Heart right ventricle (tissue), 16 donors: ENCODE measurements at regions not wholly inside any gene's neighbourhood (a gene's known extent, or its start where the extent isn't known, plus 50 kb on each side); places are given as distances from the start of the nearest gene placed in this dataset.

Experiments used
- ATAC-seq, 8 donors: fragments of 200-7000 bp; cut with Tn5 transposase; one replicate each; pipeline ENCODE4 v1.9.1; 2020; ENCODE audit warnings: mild to moderate bottlenecking in 8 of 8, moderate library complexity in 8 of 8, moderate number of reproducible peaks in 1 of 8
- DNase-seq, 2 donors: peaks; one replicate each; pipeline ENCODE4 v3.0.0-alpha.2; 2020
- H3K27ac ChIP-seq, 10 donors: fragments of 200-600 bp; sonication (generic) in 2 of 10; one replicate each; pipeline versions ENCODE4 v1.5.0 to v1.8.0; 2020 to 2022; ENCODE audit warnings: mild to moderate bottlenecking in 3 of 10
- H3K27me3 ChIP-seq, 7 donors: fragments of 200-600 bp; one replicate each; pipeline ENCODE4 v1.8.0; 2021 to 2022; ENCODE audit warnings: mild to moderate bottlenecking in 2 of 7
- H3K36me3 ChIP-seq, 9 donors: fragments of 200-600 bp; sonication (generic) in 1 of 9; one replicate each; pipeline versions ENCODE4 v1.5.0 to v1.8.0; 2020 to 2022; ENCODE audit warnings: mild to moderate bottlenecking in 2 of 9
- H3K4me1 ChIP-seq, 9 donors: fragments of 200-600 bp; sonication (generic) in 1 of 9; one replicate each; pipeline versions ENCODE4 v1.5.0 to v1.8.0; 2020 to 2022; ENCODE audit warnings: mild to moderate bottlenecking in 4 of 9
- H3K4me3 ChIP-seq, 10 donors: fragments of 200-600 bp; sonication (generic) in 2 of 10; one replicate each; pipeline versions ENCODE4 v1.5.0 to v1.8.0; 2020 to 2022; ENCODE audit warnings: mild to moderate bottlenecking in 7 of 10, moderate library complexity in 2 of 10
- H3K9me3 ChIP-seq, 11 donors: fragments of 200-600 bp in 10 of 11; sonication (generic) in 2 of 11; one replicate each; pipeline versions ENCODE4 v1.5.0 to v1.8.0; 2013 to 2022; ENCODE audit warnings: mild to moderate bottlenecking in 2 of 11, control low read depth in 1 of 11, moderate library complexity in 1 of 11
- CTCF ChIP-seq, 9 donors: fragments of 200-600 bp; sonication (generic) in 2 of 9; IDR thresholded peaks; one replicate each; pipeline versions ENCODE4 v1.5.0 to v1.8.0; 2021 to 2022; ENCODE audit warnings: antibody characterized with exemption in 9 of 9, mild to moderate bottlenecking in 5 of 9, moderate library complexity in 1 of 9
- WGBS, 2 donors: extraction: QIAGEN DNeasy Blood & Tissue Kit; methylation state at CpG; one replicate each; pipeline ENCODE4 v1.1.7; 2013; ENCODE audit warnings: inconsistent platforms in 1 of 2; 5-methylcytosine and 5-hydroxymethylcytosine counted together
- intact Hi-C, 10 donors: fragments of 100-400 bp; cut with DNase I; formaldehyde crosslinking; loops; one replicate each; pipeline versions ENCODE4 v1.11.1 to v1.14.2; 2022
- donor health status: Arrhythmogenic right ventricular cardiomyopathy.
- donor health status: ischemic (EF 13 %, LVEDD 7.1; RV severe dilation, severe dysfunction).
- donor health status: healthy with polysubstance abuse.
- donor health status: DM: no; HTN: yes; CAD: no.
- donor health status: DM: no; HTN: no; CAD: no.
- donor health status: ischemic (EF 25% LVEDD 6.9; RV normal size, moderate dysfunction).
- donor health status: ischemic (EF 25% LVEDD 5.7; RV mildly dilated, moderate dysfunction).
- donor health status: healthy.
- donor health status: DM: yes; HTN: yes; CAD: no.
- donor health status: Ischemic cardiomyopathy.
- donor health status: ischemic (EF 35%, LVEDD 5.7; RV mildly dilated, moderate dysfunction).
- donor health status: nonischemic (EF 11% LVEDD 7.7; RV severe dilation, severe dysfunction).
- donor health status: DM: yes; HTN: yes; CAD: no.
- donor health status: PGD.
- donor health status: ischemic (EF 29% LVEDD 5.4; RV normal size, mild dysfunction).
- donor health status: nonischemic (EF 23%, LVEDD 6.1; RV moderate dilation, normal function).

- Histone ChIP-seq H3K4me3 (no peak overlapping the region), H3K9me3 (peaks cover 0 to 14% (median 0%) of the 10 kb centered on the region in 11 donors), H3K27ac (no peak overlapping the region), H3K4me1 (no peaks in the 10 kb centered on the region), H3K27me3 (no peaks in the 10 kb centered on the region), H3K36me3 (no peaks in the 10 kb centered on the region)
- DNase-seq: no peak
- intact Hi-C loops: no loop called here
- no peak for TF ChIP-seq CTCF (IDR thresholded peaks at IDR 0.05)
- no peak for ATAC-seq
- WGBS, 2 donors: 40 to 51% methylated on average over 3 of the region's 3 CpGs
These were observed 800.1 kb downstream of the CDY2B start for GRCh38 chrY:17079887-17080286.

- intact Hi-C loops: no loop called here
- Histone ChIP-seq H3K9me3 (no peaks in the 10 kb centered on the region), H3K4me3 (no peak overlapping the region), H3K27ac (no peak overlapping the region), H3K36me3 (no peaks in the 10 kb centered on the region), H3K27me3 (no peaks in the 10 kb centered on the region), H3K4me1 (no peaks in the 10 kb centered on the region)
- no peak for DNase-seq
- no peak for TF ChIP-seq CTCF (IDR thresholded peaks at IDR 0.05)
- WGBS, 2 donors: 37 to 51% methylated on average over 2 of the region's 2 CpGs
- ATAC-seq: no peak
These were observed 812.7 kb downstream of the CDY2B start for GRCh38 chrY:17067307-17067706.

GRCh38 chrY:17053041-17053440 lies 827.0 kb downstream of the CDY2B start:
- TF ChIP-seq CTCF (IDR thresholded peaks at IDR 0.05): no peak
- Histone ChIP-seq H3K9me3 (no peaks in the 10 kb centered on the region), H3K4me3 (no peak overlapping the region), H3K4me1 (no peaks in the 10 kb centered on the region), H3K36me3 (no peaks in the 10 kb centered on the region), H3K27me3 (no peaks in the 10 kb centered on the region), H3K27ac (no peak overlapping the region)
- ATAC-seq (no peak), DNase-seq (no peak)
- intact Hi-C loops: no loop called here

GRCh38 chrY:17050374-17050773 lies 829.6 kb downstream of the CDY2B start:
- no peak for ATAC-seq
- Histone ChIP-seq H3K27me3 (no peaks in the 10 kb centered on the region), H3K36me3 (no peaks in the 10 kb centered on the region), H3K4me1 (no peaks in the 10 kb centered on the region), H3K27ac (no peak overlapping the region), H3K4me3 (no peak overlapping the region), H3K9me3 (no peaks in the 10 kb centered on the region)
- intact Hi-C loops: no loop called here
- no peak for TF ChIP-seq CTCF (IDR thresholded peaks at IDR 0.05)
- DNase-seq: no peak
- 73 to 78% methylated on average over 2 of the region's 2 CpGs for WGBS, 2 donors

- no peaks in the 10 kb centered on the region for H3K27me3 ChIP-seq
- intact Hi-C loops: no loop called here
- ATAC-seq (no peak), DNase-seq (no peak)
- no peak overlapping the region for H3K27ac ChIP-seq
- no peaks in the 10 kb centered on the region for H3K9me3 ChIP-seq
- no peak for TF ChIP-seq CTCF (IDR thresholded peaks at IDR 0.05)
- 52 to 57% methylated on average over 2 of the region's 2 CpGs for WGBS, 2 donors
- H3K4me3 ChIP-seq: no peak overlapping the region
- no peaks in the 10 kb centered on the region for H3K36me3 ChIP-seq
- H3K4me1 ChIP-seq: no peaks in the 10 kb centered on the region
These were observed 834.9 kb downstream of the CDY2B start for GRCh38 chrY:17045124-17045523.
